ENCODE measurements at regions not wholly inside any gene's neighbourhood (a gene's known extent, or its start where the extent isn't known, plus 50 kb on each side); places are given as distances from the start of the nearest gene placed in this dataset.

GRCh38 chr5:18238321-18238720 is 604.1 kb downstream of the TAF11L14 start:
- no peak for TF ChIP-seq CTCF (IDR thresholded peaks at IDR 0.05)
- TF ChIP-seq POLR2A (IDR thresholded peaks at IDR 0.05) = no peak
- H3K4me1 ChIP-seq = no peaks in the 10 kb centered on the region
- DNase-seq = no peak
- no peaks in the 10 kb centered on the region for H3K36me3 ChIP-seq
- intact Hi-C loops (cut with DNase I; ENCODE audit: low total_unique reads) = no loop called here
- H3K4me3 ChIP-seq = no peak overlapping the region
- H3K27me3 ChIP-seq = no peaks in the 10 kb centered on the region
- H3K27ac ChIP-seq = no peak overlapping the region
- no peaks in the 10 kb centered on the region for H3K9me3 ChIP-seq

GRCh38 chr5:18240971-18241370 is 606.7 kb downstream of the TAF11L14 start:
- intact Hi-C loops (cut with DNase I; ENCODE audit: low total_unique reads) = no loop called here
- Histone ChIP-seq H3K27ac (no peak overlapping the region), H3K4me3 (no peak overlapping the region), H3K27me3 (no peaks in the 10 kb centered on the region), H3K36me3 (no peaks in the 10 kb centered on the region), H3K9me3 (no peaks in the 10 kb centered on the region), H3K4me1 (no peaks in the 10 kb centered on the region)
- TF ChIP-seq CTCF (IDR thresholded peaks at IDR 0.05) (no peak), POLR2A (IDR thresholded peaks at IDR 0.05) (no peak)
- DNase-seq = no peak

GRCh38 chr5:18243846-18244245 is 609.6 kb downstream of the TAF11L14 start:
- H3K27me3 ChIP-seq = no peaks in the 10 kb centered on the region
- no peak overlapping the region for H3K27ac ChIP-seq
- intact Hi-C loops (cut with DNase I; ENCODE audit: low total_unique reads) = no loop called here
- no peaks in the 10 kb centered on the region for H3K9me3 ChIP-seq
- no peak overlapping the region for H3K4me3 ChIP-seq
- no peaks in the 10 kb centered on the region for H3K36me3 ChIP-seq
- TF ChIP-seq CTCF (IDR thresholded peaks at IDR 0.05) (no peak), POLR2A (IDR thresholded peaks at IDR 0.05) (no peak)
- no peak for DNase-seq
- no peaks in the 10 kb centered on the region for H3K4me1 ChIP-seq

GRCh38 chr5:18244309-18244708 is 610.0 kb downstream of the TAF11L14 start:
- no peak for TF ChIP-seq POLR2A (IDR thresholded peaks at IDR 0.05)
- no peak for TF ChIP-seq CTCF (IDR thresholded peaks at IDR 0.05)

GRCh38 chr5:18252559-18252958 is 618.3 kb downstream of the TAF11L14 start:
- H3K36me3 ChIP-seq = no peaks in the 10 kb centered on the region
- no peaks in the 10 kb centered on the region for H3K9me3 ChIP-seq
- no peak for DNase-seq
- H3K4me3 ChIP-seq = no peak overlapping the region
- H3K27me3 ChIP-seq = no peaks in the 10 kb centered on the region
- H3K27ac ChIP-seq = no peak overlapping the region
- intact Hi-C loops (cut with DNase I; ENCODE audit: low total_unique reads) = no loop called here
- no peak for TF ChIP-seq CTCF (IDR thresholded peaks at IDR 0.05)
- no peak for TF ChIP-seq POLR2A (IDR thresholded peaks at IDR 0.05)
- H3K4me1 ChIP-seq = no peaks in the 10 kb centered on the region

More at GRCh38 chr5:18244309-18244708, 610.0 kb downstream of the TAF11L14 start:
- Histone ChIP-seq H3K27me3 (no peaks in the 10 kb centered on the region), H3K4me1 (no peaks in the 10 kb centered on the region), H3K27ac (no peak overlapping the region), H3K4me3 (no peak overlapping the region), H3K9me3 (no peaks in the 10 kb centered on the region), H3K36me3 (no peaks in the 10 kb centered on the region)
- DNase-seq = no peak
- intact Hi-C loops (cut with DNase I; ENCODE audit: low total_unique reads) = no loop called here

Data from uterus (tissue), 3 donors.